Body of pancreas (tissue), 4 donors: ENCODE measurements at regions not wholly inside any gene's neighbourhood (a gene's known extent, or its start where the extent isn't known, plus 50 kb on each side); places are given as distances from the start of the nearest gene placed in this dataset.

Experiments
- ATAC-seq: fragments of 150-250 bp; one replicate; pipeline ENCODE4 v1.9.1; 2016
- DNase-seq, 4 donors: peaks; one replicate each; pipeline ENCODE4 v3.0.0-alpha.2; 2019
- H3K27ac ChIP-seq, 4 donors: fragments of 200-600 bp; sonication (generic); 1 replicate in 3 of 4; 2 replicates in 1 of 4; pipeline versions ENCODE4 v1.5.1 to v1.6.1; 2016 to 2019; ENCODE audit warnings: mild to moderate bottlenecking in 1 of 4, mixed read lengths in 1 of 4, moderate library complexity in 1 of 4
- H3K27me3 ChIP-seq, 2 donors: fragments of 200-600 bp; sonication (generic); one replicate each; pipeline ENCODE4 v1.6.0; 2016; ENCODE audit warnings: mild to moderate bottlenecking in 1 of 2
- H3K36me3 ChIP-seq, 2 donors: fragments of 200-600 bp; sonication (generic); replicated peaks in 1 of 2; 2 replicates each; pipeline ENCODE4 v1.5.1; 2016; ENCODE audit warnings: low read depth in 2 of 2; ENCODE audit not compliant: insufficient read depth in 1 of 2
- H3K4me1 ChIP-seq: fragments of 200-600 bp; sonication (generic); one replicate; pipeline ENCODE4 v1.6.0; 2016
- H3K4me3 ChIP-seq, 2 donors: fragments of 200-600 bp; sonication (generic); 1 replicate in 1 of 2; 2 replicates in 1 of 2; pipeline ENCODE4 v1.5.1; 2016 to 2019
- H3K9me3 ChIP-seq, 3 donors: fragments of 200-600 bp; sonication (generic); 1 replicate in 2 of 3; 2 replicates in 1 of 3; pipeline ENCODE4 v1.5.1; 2016
- CTCF ChIP-seq, 7 experiments: fragments of 450-650 bp in 4 of 7; fragments of 200-600 bp in 3 of 7; sonication (generic) in 3 of 7; IDR thresholded peaks; one replicate each; pipeline ENCODE4 v1.5.1; 2016 to 2019; ENCODE audit warnings: antibody characterized with exemption in 7 of 7
- POLR2A ChIP-seq, 3 donors: fragments of 450-650 bp; IDR thresholded peaks; one replicate each; pipeline ENCODE4 v1.6.1; 2016; ENCODE audit warnings: antibody characterized with exemption in 3 of 3, mild to moderate bottlenecking in 2 of 3
- WGBS, 2 donors: methylation state at CpG; one replicate each; pipeline ENCODE4 v1.1.5; 2017; 5-methylcytosine and 5-hydroxymethylcytosine counted together
- intact Hi-C: fragments of 100-400 bp; cut with DNase I; formaldehyde crosslinking; loops from one replicate; pipeline ENCODE4 v1.15.1; 2023

GRCh38 chr5:98121036-98121936 lies 652.2 kb upstream of the RGMB start:
- intact Hi-C loops: no loop called here
- TF ChIP-seq POLR2A (IDR thresholded peaks at IDR 0.05) (no peak), CTCF (IDR thresholded peaks at IDR 0.05) (no peak)
- no peaks in the 10 kb centered on the region for H3K9me3 ChIP-seq
- 86 to 87% methylated on average over 12 to 16 of the region's 16 CpGs for WGBS, 2 donors
- no peaks in the 10 kb centered on the region for H3K27me3 ChIP-seq
- no peak for DNase-seq
- ATAC-seq: no peak
- H3K36me3 ChIP-seq: no peaks in the 10 kb centered on the region
- no peaks in the 10 kb centered on the region for H3K4me1 ChIP-seq
- no peak overlapping the region for H3K4me3 ChIP-seq
- H3K27ac ChIP-seq: no peak overlapping the region

GRCh38 chr5:98128271-98128670 lies 645.2 kb upstream of the RGMB start:
- H3K27me3 ChIP-seq: no peaks in the 10 kb centered on the region
- no peaks in the 10 kb centered on the region for H3K9me3 ChIP-seq
- H3K4me1 ChIP-seq: no peaks in the 10 kb centered on the region
- DNase-seq: no peak
- TF ChIP-seq CTCF (IDR thresholded peaks at IDR 0.05): no peak
- no peak for TF ChIP-seq POLR2A (IDR thresholded peaks at IDR 0.05)
- WGBS, 2 donors: 70 to 83% methylated on average over 2 of the region's 2 CpGs
- H3K4me3 ChIP-seq: no peak overlapping the region
- intact Hi-C loops: no loop called here
- no peak overlapping the region for H3K27ac ChIP-seq
- ATAC-seq: no peak
- H3K36me3 ChIP-seq: no peaks in the 10 kb centered on the region

- DNase-seq: no peak
- intact Hi-C loops: no loop called here
- 40 to 46% methylated on average over 2 of the region's 2 CpGs for WGBS, 2 donors
- no peaks in the 10 kb centered on the region for H3K36me3 ChIP-seq
- TF ChIP-seq POLR2A (IDR thresholded peaks at IDR 0.05) (no peak), CTCF (IDR thresholded peaks at IDR 0.05) (no peak)
- H3K4me3 ChIP-seq: no peak overlapping the region
- no peaks in the 10 kb centered on the region for H3K4me1 ChIP-seq
- H3K27ac ChIP-seq: no peak overlapping the region
- no peak for ATAC-seq
- H3K9me3 ChIP-seq: no peaks in the 10 kb centered on the region
- no peaks in the 10 kb centered on the region for H3K27me3 ChIP-seq
Observed at GRCh38 chr5:98128846-98129245, 644.6 kb upstream of the RGMB start.

GRCh38 chr5:98130261-98131035 lies 643.0 kb upstream of the RGMB start:
- DNase-seq (no peak), ATAC-seq (no peak)
- intact Hi-C loops: no loop called here
- no peaks in the 10 kb centered on the region for H3K27me3 ChIP-seq
- 74 to 83% methylated on average over 5 of the region's 5 CpGs for WGBS, 2 donors
- H3K4me1 ChIP-seq: no peaks in the 10 kb centered on the region
- no peak for TF ChIP-seq POLR2A (IDR thresholded peaks at IDR 0.05)
- H3K36me3 ChIP-seq: no peaks in the 10 kb centered on the region
- H3K4me3 ChIP-seq: no peak overlapping the region
- no peaks in the 10 kb centered on the region for H3K9me3 ChIP-seq
- no peak overlapping the region for H3K27ac ChIP-seq

GRCh38 chr5:98144116-98144515 lies 629.3 kb upstream of the RGMB start:
- Histone ChIP-seq H3K4me3 (no peak overlapping the region), H3K36me3 (no peaks in the 10 kb centered on the region), H3K9me3 (no peaks in the 10 kb centered on the region), H3K27ac (no peak overlapping the region), H3K27me3 (no peaks in the 10 kb centered on the region), H3K4me1 (no peaks in the 10 kb centered on the region)
- TF ChIP-seq CTCF (IDR thresholded peaks at IDR 0.05): no peak
- TF ChIP-seq POLR2A (IDR thresholded peaks at IDR 0.05): no peak
- 59 to 63% methylated on average over 1 of the region's 1 CpG for WGBS, 2 donors
- intact Hi-C loops: no loop called here
- no peak for ATAC-seq
- DNase-seq: no peak
